ENCODE measurements at regions not wholly inside any gene's neighbourhood (a gene's known extent, or its start where the extent isn't known, plus 50 kb on each side); places are given as distances from the start of the nearest gene placed in this dataset.
A peak's percentile ranks its signal among the peaks of the same experiment; 100 is the strongest.

DNA sequence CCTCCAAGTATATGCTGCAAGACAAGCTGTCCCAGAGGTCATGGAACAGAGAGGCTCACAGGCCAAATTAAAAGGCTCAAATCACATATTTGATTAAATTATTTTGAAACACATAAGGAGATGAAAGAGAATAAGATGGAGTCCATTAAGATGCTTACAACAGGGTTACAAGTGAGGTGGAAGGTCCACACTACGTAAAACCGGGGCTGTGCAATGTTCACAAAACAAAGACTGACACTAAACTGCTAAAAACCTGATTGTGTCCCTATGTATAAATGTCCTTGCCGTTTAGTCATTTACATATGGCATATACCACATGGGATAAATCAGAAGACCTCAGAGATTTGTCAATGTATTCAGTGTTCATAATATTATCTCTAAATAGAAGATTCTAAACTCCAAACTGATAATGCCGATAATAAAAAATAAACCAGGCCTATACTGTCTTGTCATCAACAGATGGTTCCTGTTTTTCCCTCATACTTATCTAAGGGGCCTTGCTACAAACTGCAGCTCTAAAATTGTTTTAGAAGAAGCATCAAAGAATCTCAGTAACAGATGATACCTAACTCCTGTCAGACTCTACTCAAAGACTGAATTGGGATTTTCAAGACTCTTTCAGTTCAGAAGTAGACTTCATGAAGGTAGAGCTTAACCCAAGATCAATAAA lies 51.8 kb upstream of the RIPOR2 start:
- DNase-seq, result no peak

DNA sequence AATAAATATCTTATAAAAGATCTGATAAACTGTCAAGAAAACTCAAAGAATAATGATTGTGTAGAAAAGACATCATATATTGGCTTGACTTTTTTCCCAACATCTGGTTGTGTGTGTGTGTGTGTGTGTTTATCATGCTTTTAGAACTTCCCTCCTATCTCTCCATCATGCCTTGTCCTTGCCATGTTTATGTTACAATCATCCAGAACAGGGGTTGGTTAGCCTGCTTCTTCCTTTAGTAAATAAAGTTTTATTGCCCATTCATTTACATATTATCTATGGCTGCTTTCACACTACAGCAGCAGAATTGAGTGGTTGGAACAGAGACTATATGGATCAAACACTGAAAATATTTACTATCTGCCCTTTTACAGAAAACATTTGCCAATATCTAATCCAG lies 52.8 kb upstream of the RIPOR2 start:
- DNase-seq, result no peak

- DNase-seq, result no peak
These were observed 54.6 kb upstream of the RIPOR2 start for GRCh38 chr6:24990236-24990845.

DNA sequence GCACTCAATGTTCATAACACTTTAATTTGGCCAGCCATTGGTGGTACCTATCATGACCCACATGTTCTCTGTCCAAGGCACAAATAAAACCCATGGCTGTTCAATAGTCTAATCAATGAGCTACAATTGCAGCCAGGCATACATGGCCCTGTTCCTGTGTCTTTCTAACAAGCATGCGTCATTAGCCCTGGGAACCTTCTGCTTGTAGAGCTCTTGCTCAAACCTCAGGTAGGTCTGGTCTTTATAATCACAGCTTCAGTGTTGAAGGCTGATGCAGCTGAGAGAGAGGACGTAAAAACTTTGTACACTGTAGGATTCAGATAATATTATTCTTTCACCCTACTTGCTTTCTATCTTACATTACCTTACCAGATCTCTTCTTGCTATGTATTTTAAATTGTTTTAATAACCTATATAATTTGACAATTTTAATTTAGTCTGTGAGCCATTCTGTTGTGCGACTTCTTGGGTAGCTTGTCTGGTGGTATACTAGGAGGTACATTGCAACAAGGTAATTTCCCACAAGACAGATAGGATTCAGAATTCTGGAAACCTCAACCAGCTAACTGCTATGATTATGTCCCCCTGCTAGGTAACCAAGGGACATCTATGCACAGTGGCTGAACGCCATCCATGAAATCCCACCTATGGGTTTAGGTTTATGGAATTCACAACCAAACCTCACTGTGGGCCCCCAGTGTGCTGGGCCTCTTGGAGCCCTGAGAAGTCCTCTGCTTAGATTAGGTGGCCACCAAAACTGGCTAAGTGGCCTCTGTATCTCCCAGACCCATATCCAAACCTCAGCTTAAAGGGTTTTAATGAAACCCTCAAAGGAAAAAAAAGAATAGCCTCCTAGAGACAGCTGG lies 55.4 kb upstream of the RIPOR2 start:
- DNase-seq, result no peak

DNA sequence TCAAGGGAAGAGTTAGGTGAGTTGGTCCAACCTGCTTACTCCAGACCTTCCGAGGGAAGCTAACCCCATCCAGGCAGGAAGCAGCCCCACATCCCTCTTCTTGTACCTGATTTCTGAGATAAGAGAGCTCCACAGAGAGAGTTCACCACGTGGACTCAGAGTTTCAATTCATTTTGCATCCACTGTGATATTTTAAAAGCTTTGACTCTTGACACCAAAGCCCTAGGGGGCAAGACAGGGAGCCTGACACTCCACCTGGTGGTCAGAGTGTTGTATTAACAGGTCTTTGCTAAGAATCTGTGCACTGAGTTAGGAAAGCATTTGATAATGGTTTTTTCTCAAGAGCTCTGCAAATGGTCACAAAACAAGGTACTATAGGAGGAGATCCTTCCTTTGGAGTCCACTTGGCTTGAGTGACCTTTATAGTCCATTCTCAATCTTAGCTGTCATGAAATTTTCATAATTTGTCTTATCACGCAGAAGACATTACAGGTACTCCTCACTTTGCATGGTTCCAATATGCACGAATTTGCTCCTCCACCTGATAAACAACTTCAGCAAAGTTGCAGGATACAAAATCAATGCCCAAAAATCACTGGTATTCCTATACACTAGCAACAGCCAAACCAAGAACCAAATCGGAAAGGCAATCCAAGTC lies 56.2 kb upstream of the RIPOR2 start:
- peak; percentile 28 for DNase-seq

DNA sequence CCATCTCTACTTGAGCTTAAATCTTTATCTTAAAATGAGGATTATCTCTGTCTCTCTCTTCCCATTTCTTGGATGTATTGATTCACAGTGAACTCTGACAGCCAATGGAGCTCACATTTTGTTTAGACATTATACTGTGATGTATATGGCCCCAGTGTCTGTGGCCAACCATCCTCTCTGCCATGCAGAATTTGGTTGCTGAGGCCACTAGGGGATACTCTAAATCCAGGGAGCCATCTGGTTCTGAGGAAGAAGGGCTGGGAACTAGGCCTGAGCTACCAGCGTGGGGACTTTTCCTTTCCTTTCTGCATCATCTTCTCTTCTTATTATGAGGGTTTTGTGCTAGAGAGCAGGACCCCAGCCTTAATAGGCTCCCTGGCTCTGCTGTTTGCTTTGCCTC lies 59.1 kb upstream of the RIPOR2 start:
- DNase-seq, result no peak

DNA sequence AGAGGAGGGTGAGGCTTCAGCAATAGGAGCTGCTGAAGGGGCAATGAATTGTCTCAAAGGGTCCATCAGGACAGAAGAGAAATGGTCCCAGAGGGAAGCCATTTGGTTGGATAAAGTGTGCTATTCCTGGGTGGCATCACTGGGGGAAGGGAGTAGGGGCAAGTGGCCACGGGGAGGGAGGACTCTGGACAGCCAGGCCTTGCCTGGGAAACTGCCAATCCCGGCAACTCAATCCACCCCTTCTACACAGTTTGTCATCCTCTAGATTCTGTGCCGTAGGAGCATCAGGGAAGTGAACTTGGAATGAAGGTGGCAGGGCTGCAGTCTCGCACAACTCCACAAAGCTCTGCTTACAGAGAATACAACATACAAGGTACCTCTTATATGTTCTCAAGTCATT lies 59.5 kb upstream of the RIPOR2 start:
- no peak for DNase-seq

DNA sequence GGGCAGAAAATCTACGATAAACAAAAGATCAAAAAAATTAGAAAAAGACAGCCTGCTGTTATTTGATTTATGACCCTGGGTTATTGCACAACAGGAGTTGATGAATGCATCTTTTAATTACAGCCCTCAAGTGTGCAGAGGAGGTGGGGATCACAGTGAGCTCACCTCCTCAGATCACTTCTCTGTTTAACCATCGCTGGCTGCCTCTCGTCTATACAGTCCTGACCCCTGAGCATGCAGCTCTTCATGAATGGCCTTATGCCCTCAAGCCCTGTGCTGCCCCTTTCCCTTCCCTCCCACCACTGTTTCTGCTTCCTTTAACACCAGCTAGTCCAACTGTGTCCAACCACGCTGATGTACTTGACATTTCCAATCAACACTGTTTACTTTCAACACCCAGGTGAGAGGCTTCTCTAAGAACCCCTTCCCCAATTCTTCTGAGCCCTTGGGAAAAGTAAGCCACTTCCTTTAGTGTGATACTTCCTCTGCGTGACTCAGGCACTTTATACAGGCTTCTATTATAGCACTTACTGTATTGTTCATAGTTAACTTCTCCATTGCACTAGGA lies 60.6 kb upstream of the RIPOR2 start:
- no peak for DNase-seq

- no peak for DNase-seq
These were observed 61.5 kb upstream of the RIPOR2 start for GRCh38 chr6:24997231-24997630.

DNA sequence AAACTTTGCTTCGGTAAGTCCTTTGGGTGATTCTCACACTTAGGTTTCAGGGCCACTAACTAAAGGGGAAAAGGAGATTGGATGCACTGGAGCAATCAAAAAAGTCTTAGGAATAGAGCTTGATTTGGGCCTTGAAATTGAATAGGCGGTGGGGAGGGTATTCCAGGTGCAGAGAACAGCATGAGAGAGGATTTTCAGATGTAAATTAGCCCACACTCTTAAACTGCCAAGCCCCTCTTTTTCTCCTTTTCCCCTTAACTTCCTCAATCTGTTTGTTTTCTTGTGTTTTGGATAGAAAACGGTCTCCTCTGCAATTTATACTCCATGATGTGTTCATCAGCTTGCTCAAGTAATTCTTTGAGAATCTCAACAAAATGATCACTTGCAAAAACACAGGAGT lies 62.1 kb upstream of the RIPOR2 start:
- DNase-seq, result no peak

DNA sequence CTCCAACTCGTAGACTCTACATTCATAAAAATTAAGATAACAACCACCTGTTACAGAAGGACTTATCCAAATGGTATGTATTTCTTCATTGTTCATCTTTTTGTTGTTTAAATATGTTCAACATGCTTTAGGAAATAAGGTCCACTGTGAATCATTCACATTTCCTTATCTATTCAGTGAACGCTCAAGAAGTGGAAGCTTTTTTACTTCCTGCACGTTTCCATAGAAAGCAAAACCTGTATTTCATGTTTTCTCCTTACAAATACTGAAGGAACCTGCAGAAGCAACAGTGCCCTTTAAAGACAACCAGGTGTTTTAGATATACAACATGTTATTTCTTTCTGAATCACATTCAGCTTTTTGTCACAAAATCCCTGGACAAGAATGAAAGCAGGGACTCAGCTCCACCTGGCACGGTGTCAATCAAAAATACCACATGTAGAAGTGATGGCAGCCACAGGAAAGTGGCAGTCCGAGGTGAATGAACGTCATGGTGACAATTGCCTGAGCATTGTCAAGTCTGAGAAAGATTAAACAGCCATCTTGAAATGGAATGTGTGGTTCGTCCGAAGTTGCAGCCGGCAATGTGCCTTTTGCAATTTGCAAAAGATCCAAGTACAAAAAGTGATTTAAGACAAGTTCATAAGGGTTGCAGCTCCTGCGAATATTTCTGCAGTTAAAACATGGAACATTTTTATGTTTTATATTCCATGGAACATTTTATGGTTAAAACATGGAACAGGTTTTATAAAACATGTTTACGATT lies 66.7 kb upstream of the RIPOR2 start:
- peak; percentile 30 for DNase-seq

- DNase-seq, result no peak
These were observed 68.6 kb upstream of the RIPOR2 start for GRCh38 chr6:25004357-25004756.

DNA sequence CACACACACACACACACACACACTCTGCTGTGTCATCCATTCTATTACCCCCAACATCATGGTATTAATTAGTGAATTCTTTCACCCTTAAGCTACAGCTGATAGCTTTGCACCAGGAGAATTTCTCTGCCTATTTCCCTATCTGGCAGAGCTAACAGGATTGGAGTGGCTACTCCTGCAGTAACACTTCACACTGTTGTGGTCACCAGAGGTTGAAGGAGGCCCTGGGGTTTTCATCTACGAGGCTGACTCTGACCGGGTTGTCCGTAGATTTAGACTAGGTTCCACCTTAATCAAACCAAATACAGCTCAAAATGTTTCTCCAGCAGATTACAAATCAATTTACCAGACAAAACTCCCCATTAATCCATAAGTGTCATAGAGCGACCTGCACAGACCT lies 69.2 kb upstream of the RIPOR2 start:
- no peak for DNase-seq

GRCh38 chr6:25006075-25006474 lies 70.3 kb upstream of the RIPOR2 start:
- no peak for DNase-seq

- DNase-seq, result peak; percentile 24
These were observed 70.8 kb upstream of the RIPOR2 start for GRCh38 chr6:25006565-25007001.

GRCh38 chr6:25007269-25007699 lies 71.5 kb upstream of the RIPOR2 start:
- no peak for DNase-seq

DNA sequence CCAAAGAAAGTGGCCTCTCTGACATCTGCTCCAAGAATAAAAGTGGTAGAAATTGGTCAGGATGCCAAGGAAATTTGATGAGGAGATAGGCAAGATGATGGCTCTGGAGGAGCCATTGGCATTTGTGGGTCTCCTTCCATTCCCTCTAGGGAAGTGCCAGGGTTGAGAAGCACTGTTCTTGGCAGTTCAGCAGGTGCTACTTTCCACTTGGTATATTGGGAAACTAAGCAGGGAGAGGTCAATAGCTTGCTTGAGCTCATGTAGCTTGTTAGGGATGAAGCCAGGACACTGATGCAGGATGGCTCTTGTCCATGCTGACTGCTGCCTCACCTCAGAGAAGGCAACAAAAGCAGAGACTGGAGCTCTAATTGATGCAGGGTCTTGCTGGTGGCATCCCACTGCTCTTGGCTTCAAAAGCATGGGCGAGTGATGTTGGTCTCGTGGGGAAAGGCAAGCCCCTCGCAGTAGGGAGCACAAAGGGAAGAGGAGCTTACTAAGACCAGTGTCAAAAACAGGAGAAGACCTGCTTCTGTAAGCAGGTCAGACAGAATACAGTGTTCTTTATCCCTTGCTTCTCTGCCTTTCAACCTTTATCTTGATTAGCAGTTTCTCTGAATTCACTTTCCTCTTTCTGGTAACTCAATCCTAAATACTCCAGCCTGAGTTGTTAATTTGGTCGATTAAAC lies 73.1 kb upstream of the RIPOR2 start:
- no peak for DNase-seq

- no peak for DNase-seq
These were observed 73.6 kb upstream of the RIPOR2 start for GRCh38 chr6:25009393-25009710.

DNA sequence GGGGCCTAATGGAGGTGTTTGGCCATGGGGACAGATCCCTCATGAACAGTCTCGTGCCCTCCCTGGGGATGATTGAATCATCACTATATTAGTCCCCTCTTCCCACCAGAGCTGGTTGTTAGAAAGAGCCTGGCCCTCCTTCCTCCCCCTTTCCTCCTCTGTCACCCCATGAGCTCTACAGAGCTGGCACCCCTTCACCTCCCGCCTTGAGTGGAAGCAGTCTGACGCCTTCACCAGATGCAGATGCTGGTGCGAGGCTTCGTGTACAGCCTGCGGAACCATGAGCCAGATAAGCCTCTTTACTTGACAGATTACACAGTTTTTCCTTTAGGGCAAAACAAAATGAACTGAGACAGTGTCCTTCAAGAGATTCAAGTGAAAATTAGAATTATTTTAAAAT lies 74.4 kb upstream of the RIPOR2 start:
- no peak for DNase-seq

- no peak for DNase-seq
These were observed 75.3 kb upstream of the RIPOR2 start for GRCh38 chr6:25010902-25011625.

DNA sequence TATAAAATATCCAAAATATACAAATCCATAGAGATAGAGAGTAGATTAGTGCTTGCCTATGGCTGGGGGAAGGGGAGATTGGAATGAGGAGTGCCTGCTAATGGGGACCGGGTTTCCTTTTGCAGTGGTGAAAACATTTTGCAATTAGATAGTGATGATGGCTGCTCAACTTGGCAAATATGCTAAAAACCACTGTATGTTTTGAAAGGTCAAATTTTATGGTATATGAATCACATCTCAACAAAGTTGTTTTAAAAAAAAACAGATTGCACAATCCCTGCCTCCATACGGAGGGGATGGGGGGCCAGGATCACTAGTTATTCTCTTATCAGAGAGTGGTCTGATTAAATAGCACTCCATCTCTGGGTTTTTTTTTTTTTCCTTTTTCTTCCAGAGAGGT lies 76.9 kb upstream of the RIPOR2 start:
- no peak for DNase-seq
